ENCODE measurements at regions not wholly inside any gene's neighbourhood (a gene's known extent, or its start where the extent isn't known, plus 50 kb on each side); places are given as distances from the start of the nearest gene placed in this dataset.

GRCh38 chr18:56001576-56001975, 413.6 kb upstream of the TCF4 start:
- no peak for TF ChIP-seq CTCF (IDR thresholded peaks at IDR 0.05; ENCODE audit: low read length)
- TF ChIP-seq EZH2 (optimal IDR thresholded peaks at IDR 0.05; ENCODE audit: low read depth, low read length) = no peak
- no peak for TF ChIP-seq EZH2phosphoT487 (IDR thresholded peaks at IDR 0.05; ENCODE audit: low read length)

Measured in MM.1S (cell line).